GM10248 (cell line): ENCODE measurements at regions not wholly inside any gene's neighbourhood (a gene's known extent, or its start where the extent isn't known, plus 50 kb on each side); places are given as distances from the start of the nearest gene placed in this dataset.

Experiments used
- CTCF ChIA-PET: fragments of 300-600 bp; sonication (Branson Sonifier 250); formaldehyde crosslinking; extraction: SDS; loops from one replicate; lab custom pipeline; 2021; ENCODE audit warnings: antibody characterized with exemption; lab: Yijun Ruan, JAX
- POLR2A ChIA-PET: fragments of 350-650 bp; sonication (Branson Sonifier 250); formaldehyde crosslinking; extraction: SDS; loops from one replicate; lab custom pipeline; 2020; ENCODE audit warnings: antibody characterized with exemption; lab: Yijun Ruan, JAX
- DNase-seq: peaks from one replicate; pipeline ENCODE4 v3.0.0; 2012; ENCODE audit errors: extremely low spot score
- TF ChIP-seq, protein P1 (sequence below): IDR thresholded peaks from 2 replicates; pipeline ENCODE4 v1.5.1; 2012; ENCODE audit warnings: mild to moderate bottlenecking, low read depth; ENCODE audit errors: extremely low read depth, missing control alignments, control extremely low read depth

DNA sequence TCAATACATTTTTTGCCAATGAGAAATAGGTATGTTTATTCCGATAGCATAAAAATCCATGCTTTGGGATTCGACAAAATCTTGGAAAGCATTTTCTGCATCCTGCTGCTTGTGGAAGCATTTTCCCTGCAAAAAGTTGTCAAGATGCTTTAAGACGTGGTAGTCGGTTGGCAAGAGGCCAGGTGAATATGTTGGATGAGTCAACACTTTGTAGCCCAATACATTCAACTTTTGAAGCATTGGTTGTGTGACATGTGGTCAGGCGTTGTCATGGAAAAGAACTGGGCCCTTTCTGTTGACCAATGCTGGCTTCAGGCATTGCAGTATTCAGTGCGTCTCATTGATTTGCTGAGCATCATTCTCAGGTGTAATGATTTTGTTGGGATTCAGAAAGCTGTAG is 764.5 kb downstream of the TRIB2 start:
- CTCF ChIA-PET, result no interaction called here
- no peak for DNase-seq
- POLR2A ChIA-PET, result no interaction called here
- TF ChIP-seq, protein P1, sequence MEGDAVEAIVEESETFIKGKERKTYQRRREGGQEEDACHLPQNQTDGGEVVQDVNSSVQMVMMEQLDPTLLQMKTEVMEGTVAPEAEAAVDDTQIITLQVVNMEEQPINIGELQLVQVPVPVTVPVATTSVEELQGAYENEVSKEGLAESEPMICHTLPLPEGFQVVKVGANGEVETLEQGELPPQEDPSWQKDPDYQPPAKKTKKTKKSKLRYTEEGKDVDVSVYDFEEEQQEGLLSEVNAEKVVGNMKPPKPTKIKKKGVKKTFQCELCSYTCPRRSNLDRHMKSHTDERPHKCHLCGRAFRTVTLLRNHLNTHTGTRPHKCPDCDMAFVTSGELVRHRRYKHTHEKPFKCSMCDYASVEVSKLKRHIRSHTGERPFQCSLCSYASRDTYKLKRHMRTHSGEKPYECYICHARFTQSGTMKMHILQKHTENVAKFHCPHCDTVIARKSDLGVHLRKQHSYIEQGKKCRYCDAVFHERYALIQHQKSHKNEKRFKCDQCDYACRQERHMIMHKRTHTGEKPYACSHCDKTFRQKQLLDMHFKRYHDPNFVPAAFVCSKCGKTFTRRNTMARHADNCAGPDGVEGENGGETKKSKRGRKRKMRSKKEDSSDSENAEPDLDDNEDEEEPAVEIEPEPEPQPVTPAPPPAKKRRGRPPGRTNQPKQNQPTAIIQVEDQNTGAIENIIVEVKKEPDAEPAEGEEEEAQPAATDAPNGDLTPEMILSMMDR, result no peak

DNA sequence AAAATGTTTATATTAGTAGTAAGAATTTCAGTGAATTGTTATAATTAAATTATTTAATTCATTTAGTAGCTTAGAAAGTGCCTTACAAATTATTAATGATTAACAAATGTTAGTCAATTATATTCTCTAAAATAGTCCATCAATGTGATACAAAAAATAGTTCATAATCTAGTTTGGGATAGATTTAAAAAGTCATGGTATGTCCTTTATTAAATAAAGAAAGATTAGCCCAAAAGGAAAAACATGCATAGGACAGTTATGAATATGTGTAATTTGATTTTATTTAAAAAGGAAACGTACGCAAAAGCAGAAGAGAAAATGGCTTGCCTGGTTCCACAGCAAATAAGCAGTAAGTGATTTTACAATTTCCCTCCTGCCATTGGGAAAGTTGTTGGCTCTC is 768.5 kb downstream of the TRIB2 start:
- DNase-seq, result no peak
- ChIA-PET CTCF (no interaction called here), POLR2A (no interaction called here)
- TF ChIP-seq, protein P1, result no peak

DNA sequence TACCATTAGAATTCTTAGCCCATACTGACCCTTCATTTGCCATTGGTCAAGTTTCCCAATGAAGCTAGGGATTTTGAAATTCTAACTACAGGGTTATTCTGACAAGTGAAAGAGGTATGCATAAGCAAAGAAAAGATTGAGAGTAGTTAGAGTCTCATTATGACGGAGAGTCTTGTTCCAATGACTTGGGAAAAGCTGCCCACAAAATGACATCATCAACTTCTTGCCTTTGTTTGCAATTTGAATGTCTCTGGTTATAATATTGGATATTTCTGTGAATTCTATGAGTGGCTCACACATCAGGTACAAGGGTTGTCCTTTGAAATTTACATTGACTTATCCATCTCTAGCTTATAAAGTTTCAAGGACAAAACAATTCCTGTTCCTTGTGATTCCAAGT is 772.2 kb downstream of the TRIB2 start:
- POLR2A ChIA-PET, result no interaction called here
- DNase-seq, result no peak
- TF ChIP-seq, protein P1, result no peak
- CTCF ChIA-PET, result interaction anchor here (1.7 kb wide), 1 partner anchor 13 kb away, joined by 4 read pairs; no protein-coding TSS in a partner anchor

DNA sequence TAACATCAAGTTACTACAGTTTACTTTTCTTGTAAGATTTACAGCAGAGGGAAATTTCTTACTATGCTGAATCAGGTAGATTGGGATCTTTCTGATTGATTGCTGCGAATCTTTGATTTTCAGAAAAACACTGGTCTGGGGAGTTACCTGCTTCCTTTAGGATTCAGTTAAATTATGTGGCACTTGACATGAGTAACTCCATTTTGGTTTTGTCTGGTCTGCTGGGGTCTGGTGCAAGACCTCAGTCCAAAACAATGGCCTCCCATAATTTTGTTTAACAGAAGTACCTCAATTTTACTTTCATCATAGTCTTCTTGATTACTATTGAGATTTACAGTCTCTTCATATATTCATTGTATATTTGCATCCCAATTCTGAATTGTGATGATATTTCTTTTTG is 775.5 kb downstream of the TRIB2 start:
- ChIA-PET CTCF (no interaction called here), POLR2A (no interaction called here)
- TF ChIP-seq, protein P1, result no peak
- DNase-seq, result no peak

DNA sequence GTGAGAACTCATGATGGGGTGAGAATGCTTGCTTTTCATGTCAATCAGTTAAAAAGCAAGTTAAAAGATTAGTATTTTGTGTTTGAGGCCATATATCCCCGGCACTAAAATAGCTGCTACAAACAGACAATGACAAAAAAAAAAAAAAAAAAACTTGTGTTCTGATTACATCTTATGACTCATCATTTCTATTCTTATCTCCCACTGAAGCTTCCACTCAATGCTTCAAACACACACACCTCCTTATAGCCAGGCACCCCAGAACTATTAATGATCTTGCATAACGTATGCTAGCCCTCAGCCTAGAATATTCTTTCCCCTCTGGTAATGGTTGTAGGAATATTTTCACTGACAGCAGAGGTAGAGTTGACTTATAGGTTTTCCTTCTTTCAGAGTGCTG is 778.3 kb downstream of the TRIB2 start:
- ChIA-PET CTCF (interaction anchor here (1.2 kb wide), 1 partner anchor 19 kb away, joined by 3 read pairs; no protein-coding TSS in a partner anchor), POLR2A (no interaction called here)
- no peak for DNase-seq

DNA sequence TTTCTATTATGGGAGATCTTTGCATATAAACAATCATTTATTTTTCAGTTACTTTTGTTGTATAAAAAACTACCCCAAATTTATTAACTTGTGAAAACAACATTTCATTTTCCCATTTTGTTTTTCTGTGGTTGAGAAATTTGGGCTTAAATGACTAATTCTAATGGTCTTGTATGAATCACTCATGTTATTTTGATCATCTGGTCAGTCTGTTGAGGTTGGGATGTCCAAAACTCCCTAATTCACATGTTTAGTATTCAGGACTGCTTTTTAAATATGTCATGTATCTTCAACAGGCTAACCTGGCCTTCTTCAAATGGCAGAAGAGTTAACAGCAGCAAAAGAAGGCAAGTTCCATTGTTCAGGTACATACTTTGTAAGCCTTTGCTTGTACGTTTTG is 788.1 kb downstream of the TRIB2 start:
- TF ChIP-seq, protein P1, result no peak
- no peak for DNase-seq
- ChIA-PET CTCF (interaction anchor here (2.4 kb wide), 1 partner anchor 18 kb away, joined by 12 read pairs; no protein-coding TSS in a partner anchor), POLR2A (no interaction called here)

More for the DNA sequence above, 778.3 kb downstream of the TRIB2 start:
- TF ChIP-seq, protein P1, result no peak

DNA sequence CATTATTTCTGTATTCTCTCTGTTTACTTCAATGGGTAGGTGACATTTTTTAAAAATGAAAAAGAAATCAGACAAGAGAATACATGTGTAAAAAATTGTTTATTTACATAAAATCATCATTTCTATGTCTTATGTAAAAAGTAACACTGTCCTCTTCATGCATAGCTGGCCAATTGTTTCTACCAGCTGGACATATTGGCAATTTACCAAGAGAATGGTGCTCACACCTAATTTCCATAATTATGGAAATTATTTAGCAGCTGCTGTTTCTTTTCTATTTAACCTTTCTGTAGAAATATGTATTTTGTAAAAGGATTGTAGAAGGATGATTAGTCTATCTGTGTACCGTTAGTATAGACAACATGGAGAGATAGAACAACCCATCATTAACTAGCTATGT is 791.9 kb downstream of the TRIB2 start:
- ChIA-PET POLR2A (no interaction called here), CTCF (interaction anchor here (1.4 to 2.1 kb wide), 3 partner anchors 9 to 14 kb away, joined by 6 to 7 read pairs (median 6); no protein-coding TSS in a partner anchor)
- DNase-seq, result no peak
- TF ChIP-seq, protein P1, result no peak
